Renal cortex interstitium (tissue), 11 donors: ENCODE measurements at regions not wholly inside any gene's neighbourhood (a gene's known extent, or its start where the extent isn't known, plus 50 kb on each side); places are given as distances from the start of the nearest gene placed in this dataset.
A peak's percentile ranks its signal among the peaks of the same experiment; 100 is the strongest.

Source experiments
- DNase-seq, 11 donors: peaks; one replicate each; pipeline ENCODE4 v3.0.0-alpha.2; 2013; ENCODE audit warnings: low read depth in 9 of 11, low spot score in 4 of 11; ENCODE audit errors: extremely low read depth in 1 of 11

- DNase-seq, result peak in 2 of 11 donors; percentile 4 to 5
Observed at GRCh38 chr9:13646500-13647021, 367.1 kb upstream of the MPDZ start.

GRCh38 chr9:13645557-13645956, 366.1 kb upstream of the MPDZ start:
- DNase-seq, result no peak

- DNase-seq, result no peak
Observed at GRCh38 chr9:13644675-13645074, 365.2 kb upstream of the MPDZ start.

- DNase-seq, result no peak
Observed at GRCh38 chr9:13642646-13643045, 363.2 kb upstream of the MPDZ start.

GRCh38 chr9:13629067-13629466, 349.6 kb upstream of the MPDZ start:
- DNase-seq, result no peak

DNA sequence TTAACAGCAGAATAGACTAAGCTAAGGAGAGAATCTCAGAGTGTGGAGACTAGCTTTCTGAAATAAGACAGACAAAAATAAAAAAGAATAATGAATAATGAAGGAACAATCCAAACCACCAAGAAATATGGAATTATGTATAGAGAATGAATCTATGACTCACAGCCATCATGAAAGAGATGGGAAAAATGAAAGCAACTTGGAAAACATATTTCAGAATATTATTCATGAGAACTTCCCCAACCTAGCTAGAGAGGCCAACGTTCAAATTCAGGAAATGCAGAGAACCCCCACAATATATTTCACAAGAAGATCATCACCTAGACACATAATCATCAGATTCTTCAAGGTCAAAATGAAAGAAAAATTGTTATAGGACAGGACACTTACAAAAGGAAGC, 349.0 kb upstream of the MPDZ start:
- DNase-seq, result no peak

- DNase-seq, result no peak
Observed at GRCh38 chr9:13627502-13627901, 348.0 kb upstream of the MPDZ start.

DNA sequence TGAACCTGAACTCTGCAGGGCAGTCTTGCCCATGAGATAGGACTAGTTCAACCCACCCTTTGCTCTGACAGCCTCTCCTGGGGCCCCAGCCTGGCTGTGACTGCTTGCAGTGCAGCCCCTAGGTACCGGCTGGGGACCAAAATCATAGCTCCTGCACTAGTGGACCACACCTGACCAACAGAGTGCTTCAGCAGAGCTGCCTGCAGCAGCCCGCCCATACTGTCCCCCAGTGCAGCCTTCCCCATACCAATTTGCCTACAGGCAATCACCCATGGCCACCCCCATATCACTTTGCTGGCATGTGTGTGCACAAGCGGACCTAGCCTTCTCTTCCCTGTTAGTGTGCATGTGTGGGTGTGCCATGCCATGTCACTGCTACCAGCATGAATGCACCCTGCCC, 347.6 kb upstream of the MPDZ start:
- no peak for DNase-seq

GRCh38 chr9:13626601-13627000, 347.1 kb upstream of the MPDZ start:
- DNase-seq, result no peak

DNA sequence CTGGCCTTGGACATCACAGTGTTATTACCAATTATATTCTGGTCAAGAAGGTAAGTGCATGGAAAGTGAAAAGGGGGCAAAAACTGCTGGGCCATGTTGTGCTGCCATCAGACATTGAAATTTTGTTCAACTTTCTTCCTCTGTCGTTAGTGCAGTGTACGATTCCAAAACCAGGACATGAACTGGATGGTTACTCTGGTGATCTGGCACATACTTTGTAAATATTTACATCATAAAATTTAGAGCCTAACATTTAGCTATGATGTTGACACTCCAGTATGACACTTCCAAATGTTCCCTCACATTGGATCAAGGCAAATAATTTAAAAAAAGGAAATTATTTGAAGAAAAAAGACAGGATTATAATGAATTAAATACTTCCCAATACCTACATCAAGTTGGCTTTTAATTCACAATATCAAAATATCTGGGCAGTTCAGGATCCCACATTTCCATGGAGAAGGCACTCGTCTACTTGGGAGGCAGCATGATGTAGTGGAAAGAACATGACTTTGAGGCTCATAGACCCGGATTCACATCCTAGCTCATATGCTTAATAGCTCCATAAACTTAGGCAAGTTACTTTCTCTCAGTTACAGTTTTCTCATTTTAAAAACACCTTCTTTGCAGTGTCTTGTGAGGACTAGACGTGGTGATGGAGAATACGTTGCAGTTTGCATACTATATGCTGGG, 342.5 kb upstream of the MPDZ start:
- DNase-seq, result no peak

- no peak for DNase-seq
Observed at GRCh38 chr9:13616491-13617035, 337.1 kb upstream of the MPDZ start.

DNA sequence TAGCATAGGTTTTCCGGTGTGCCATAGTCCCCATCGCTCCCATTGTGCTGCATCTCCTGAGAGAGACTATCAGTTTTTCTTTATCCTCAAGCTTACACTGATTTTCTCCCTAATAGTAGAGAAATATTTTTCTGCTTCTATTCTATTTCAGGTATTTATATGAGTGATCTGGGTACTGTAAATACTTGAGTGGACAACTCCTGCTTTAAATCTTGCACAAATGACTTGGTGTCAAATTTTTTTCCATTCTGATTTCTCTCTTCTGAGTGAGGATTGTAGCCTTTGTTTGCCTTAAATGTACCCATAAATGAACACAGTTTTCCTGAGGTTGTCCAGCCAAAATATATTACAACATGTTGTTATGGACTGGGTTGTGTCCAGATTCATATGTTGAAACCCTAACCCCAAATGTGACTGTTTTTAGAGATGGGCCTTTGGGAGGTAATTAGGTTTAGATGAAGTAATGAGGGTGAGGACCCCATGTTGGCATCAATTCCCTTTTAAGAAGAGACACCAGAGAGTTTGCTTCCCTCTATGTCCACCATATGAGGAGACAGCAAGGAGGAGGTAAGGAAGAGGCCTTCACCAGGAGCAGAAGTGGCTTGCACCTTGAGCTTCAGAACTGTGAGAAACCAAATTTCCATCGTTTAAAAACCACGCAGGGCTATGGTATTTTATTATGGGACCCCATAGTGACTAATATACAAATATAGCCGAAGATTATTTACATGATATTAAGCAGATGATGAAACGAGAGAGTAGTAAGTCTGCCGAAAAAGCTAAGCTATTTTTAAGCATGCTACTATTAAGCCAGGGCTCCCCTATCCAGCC, 336.4 kb upstream of the MPDZ start:
- DNase-seq, result no peak

- DNase-seq, result no peak
Observed at GRCh38 chr9:13614060-13614459, 334.6 kb upstream of the MPDZ start.

DNA sequence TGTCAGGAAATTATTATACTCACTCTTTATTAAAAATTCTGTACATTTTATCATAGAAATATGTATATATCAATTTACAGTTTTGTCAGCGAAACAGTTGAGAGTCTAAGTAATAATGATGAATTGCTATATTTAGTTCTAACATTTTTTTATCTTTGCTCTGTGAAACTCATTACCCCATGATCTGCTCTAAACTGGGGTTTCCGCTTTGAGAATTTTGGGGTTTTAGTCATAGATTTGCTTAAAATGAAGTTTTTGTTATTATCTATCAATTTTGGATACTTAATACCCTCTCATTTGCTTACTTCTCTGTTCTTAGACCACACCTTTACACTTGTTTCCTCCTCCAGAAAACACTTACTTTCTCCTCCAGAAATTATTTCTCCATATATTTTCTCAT, 333.8 kb upstream of the MPDZ start:
- DNase-seq, result no peak

DNA sequence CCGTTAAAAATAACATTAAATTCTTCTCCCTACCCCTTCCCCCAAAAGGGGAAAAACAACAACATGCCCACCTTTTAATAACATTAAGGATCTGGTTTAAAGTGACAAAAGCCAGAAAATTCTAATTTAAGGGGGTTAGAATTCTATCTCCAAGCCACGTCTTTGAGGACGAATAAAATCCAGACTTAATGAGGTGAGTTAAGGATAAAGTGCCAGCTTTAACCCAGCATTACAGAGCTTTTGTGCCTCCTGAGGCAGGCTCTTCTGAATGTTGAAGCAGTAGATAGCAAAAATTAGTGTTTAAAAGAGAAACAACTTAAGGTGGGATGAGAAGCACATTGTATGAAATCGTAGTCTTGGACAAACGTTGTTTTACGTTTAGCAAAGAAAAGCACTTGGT, 329.0 kb upstream of the MPDZ start:
- DNase-seq, result no peak

DNA sequence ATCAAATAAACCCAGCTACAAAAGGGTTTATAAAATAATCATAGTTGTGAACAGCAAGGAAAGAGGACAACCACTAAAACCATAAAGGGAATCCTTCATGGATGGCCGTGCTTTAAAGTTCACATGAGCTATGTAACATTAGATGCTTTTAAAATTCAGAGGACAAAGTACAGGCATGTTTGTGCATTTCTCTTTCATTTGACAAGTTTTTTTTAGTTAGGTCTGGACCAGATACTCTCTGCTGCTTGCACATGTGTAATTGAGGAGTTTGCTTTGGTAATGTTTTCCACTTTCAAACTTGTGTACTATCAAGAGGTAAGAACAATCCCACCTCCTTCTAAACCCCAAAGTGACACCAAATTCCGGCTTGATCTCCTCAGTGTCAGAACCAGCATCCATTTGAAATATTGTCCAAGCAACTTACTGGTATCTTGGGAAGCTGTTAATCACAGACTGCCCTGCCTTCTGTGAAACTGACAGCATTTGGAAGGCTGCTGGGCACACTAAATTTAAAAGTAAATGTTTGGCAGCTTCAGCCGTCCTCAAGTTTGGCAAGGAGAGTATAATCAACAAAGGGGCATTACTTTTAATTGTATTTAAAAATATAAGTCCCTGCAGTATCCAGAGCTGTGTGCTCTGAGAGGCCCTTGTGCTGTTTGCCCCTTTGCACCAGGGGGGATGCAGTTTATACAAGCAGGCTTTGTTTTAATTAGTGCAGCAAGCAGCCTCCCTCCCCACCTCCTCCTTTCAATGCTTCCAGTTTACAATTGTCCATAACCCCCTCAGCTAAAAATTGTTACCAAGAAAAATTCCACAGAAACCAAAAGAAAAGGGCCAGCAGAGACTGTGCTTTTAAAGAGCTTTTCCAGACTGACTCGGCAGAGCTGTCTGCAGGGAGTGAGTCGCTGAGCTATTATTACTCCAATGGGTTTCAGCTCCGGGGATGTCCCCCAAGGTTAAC, 328.3 kb upstream of the MPDZ start:
- no peak for DNase-seq

GRCh38 chr9:13606586-13606985, 327.1 kb upstream of the MPDZ start:
- no peak for DNase-seq

DNA sequence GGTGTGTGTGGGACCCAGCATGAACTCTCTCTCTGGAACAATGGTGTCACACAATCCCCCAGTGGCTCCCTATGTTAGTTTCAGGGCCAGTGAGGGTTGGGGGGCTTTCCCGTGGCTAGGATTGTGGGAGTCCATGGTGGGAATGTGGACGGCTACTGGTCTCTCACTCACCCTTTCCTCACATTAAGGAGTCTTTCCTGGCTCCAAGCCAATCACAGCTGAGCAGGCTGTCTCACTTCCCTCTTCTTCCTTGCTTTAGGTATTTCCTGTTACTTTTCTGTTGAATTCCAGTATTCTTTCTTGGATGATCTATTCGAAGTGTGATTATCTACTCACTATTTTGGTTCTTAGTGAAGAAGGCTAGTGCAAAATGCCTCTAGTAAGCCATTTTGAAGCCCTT, 324.4 kb upstream of the MPDZ start:
- no peak for DNase-seq

- DNase-seq, result no peak
Observed at GRCh38 chr9:13598738-13599137, 319.2 kb upstream of the MPDZ start.
